Thymus (tissue), 11 donors: ENCODE measurements at regions not wholly inside any gene's neighbourhood (a gene's known extent, or its start where the extent isn't known, plus 50 kb on each side); places are given as distances from the start of the nearest gene placed in this dataset.

ENCODE experiments used
- DNase-seq, 9 donors: peaks; one replicate each; pipeline ENCODE4 v3.0.0-alpha.2; 2013; ENCODE audit warnings: low spot score in 9 of 9, low read depth in 6 of 9, missing footprints in 1 of 9
- H3K27ac ChIP-seq, 2 donors: one replicate each; pipeline ENCODE4 v1.5.1; 2013; ENCODE audit warnings: control low read depth in 1 of 2, low read depth in 1 of 2, low read length in 1 of 2, mild to moderate bottlenecking in 1 of 2, moderate library complexity in 1 of 2
- H3K27me3 ChIP-seq, 2 donors: one replicate each; pipeline ENCODE4 v1.5.1; 2013; ENCODE audit warnings: low read length in 1 of 2; ENCODE audit not compliant: control insufficient read depth in 2 of 2, insufficient read depth in 1 of 2
- H3K36me3 ChIP-seq, 2 donors: one replicate each; pipeline ENCODE4 v1.5.1; 2013; ENCODE audit warnings: low read length in 1 of 2, mild to moderate bottlenecking in 1 of 2, moderate library complexity in 1 of 2; ENCODE audit not compliant: control insufficient read depth in 2 of 2, insufficient read depth in 2 of 2
- H3K4me1 ChIP-seq, 2 donors: one replicate each; pipeline ENCODE4 v1.5.1; 2013; ENCODE audit warnings: low read length in 2 of 2; ENCODE audit not compliant: control insufficient read depth in 2 of 2, insufficient read depth in 2 of 2
- H3K4me3 ChIP-seq, 2 donors: one replicate each; pipeline ENCODE4 v1.5.1; 2013; ENCODE audit warnings: low read length in 2 of 2, control low read depth in 1 of 2, mild to moderate bottlenecking in 1 of 2
- H3K9me3 ChIP-seq, 2 donors: one replicate each; pipeline ENCODE4 v1.5.1; 2013; ENCODE audit warnings: low read length in 1 of 2, mild to moderate bottlenecking in 1 of 2; ENCODE audit not compliant: control insufficient read depth in 2 of 2, insufficient read depth in 1 of 2
- WGBS: extraction: QIAGEN DNeasy Blood & Tissue Kit; methylation state at CpG from one replicate; pipeline ENCODE4 v1.1.7; 2013; 5-methylcytosine and 5-hydroxymethylcytosine counted together
- donor health status: healthy.

- H3K36me3 ChIP-seq, result no peaks in the 10 kb centered on the region
- DNase-seq, result no peak
- no peak overlapping the region for H3K4me3 ChIP-seq
- H3K27ac ChIP-seq, result no peak overlapping the region
- peaks cover 0 to 5% of the 10 kb centered on the region in 2 donors for H3K27me3 ChIP-seq
- 92% methylated on average over 1 of the region's 1 CpG for WGBS
- no peaks in the 10 kb centered on the region for H3K4me1 ChIP-seq
- no peaks in the 10 kb centered on the region for H3K9me3 ChIP-seq
These were observed 174.3 kb downstream of the EMX2 start for GRCh38 chr10:117716889-117717288.

GRCh38 chr10:117718986-117719920 lies 176.7 kb downstream of the EMX2 start:
- H3K9me3 ChIP-seq, result no peaks in the 10 kb centered on the region
- no peak overlapping the region for H3K4me3 ChIP-seq
- H3K27me3 ChIP-seq, result peaks cover 0 to 5% of the 10 kb centered on the region in 2 donors
- H3K36me3 ChIP-seq, result no peaks in the 10 kb centered on the region
- DNase-seq, result no peak
- no peak overlapping the region for H3K27ac ChIP-seq
- H3K4me1 ChIP-seq, result no peaks in the 10 kb centered on the region
- 60% methylated on average over 9 of the region's 9 CpGs for WGBS

- Histone ChIP-seq H3K36me3 (no peaks in the 10 kb centered on the region), H3K4me3 (no peak overlapping the region), H3K9me3 (no peaks in the 10 kb centered on the region), H3K27ac (no peak overlapping the region), H3K27me3 (peaks cover 0 to 5% of the 10 kb centered on the region in 2 donors), H3K4me1 (no peaks in the 10 kb centered on the region)
- no peak for DNase-seq
- WGBS, result 55% methylated on average over 21 of the region's 21 CpGs
These were observed 178.6 kb downstream of the EMX2 start for GRCh38 chr10:117720931-117721835.

- H3K4me1 ChIP-seq, result no peaks in the 10 kb centered on the region
- no peaks in the 10 kb centered on the region for H3K36me3 ChIP-seq
- DNase-seq, result no peak
- peaks cover 0 to 5% of the 10 kb centered on the region in 2 donors for H3K27me3 ChIP-seq
- no peaks in the 10 kb centered on the region for H3K9me3 ChIP-seq
- WGBS, result 82% methylated on average over 5 of the region's 5 CpGs
- H3K4me3 ChIP-seq, result no peak overlapping the region
- no peak overlapping the region for H3K27ac ChIP-seq
These were observed 179.3 kb downstream of the EMX2 start for GRCh38 chr10:117721873-117722272.

GRCh38 chr10:117723343-117723742 lies 180.8 kb downstream of the EMX2 start:
- peaks cover 0 to 5% of the 10 kb centered on the region in 2 donors for H3K27me3 ChIP-seq
- WGBS, result 79% methylated on average over 4 of the region's 4 CpGs
- H3K9me3 ChIP-seq, result no peaks in the 10 kb centered on the region
- H3K4me3 ChIP-seq, result no peak overlapping the region
- H3K36me3 ChIP-seq, result no peaks in the 10 kb centered on the region
- no peak for DNase-seq
- no peaks in the 10 kb centered on the region for H3K4me1 ChIP-seq
- no peak overlapping the region for H3K27ac ChIP-seq

- H3K4me1 ChIP-seq, result no peaks in the 10 kb centered on the region
- no peak overlapping the region for H3K4me3 ChIP-seq
- H3K27ac ChIP-seq, result no peak overlapping the region
- H3K36me3 ChIP-seq, result no peaks in the 10 kb centered on the region
- WGBS, result 80% methylated on average over 3 of the region's 3 CpGs
- H3K9me3 ChIP-seq, result no peaks in the 10 kb centered on the region
- H3K27me3 ChIP-seq, result peaks cover 0 to 5% of the 10 kb centered on the region in 2 donors
- DNase-seq, result no peak
These were observed 183.4 kb downstream of the EMX2 start for GRCh38 chr10:117725993-117726392.

- H3K9me3 ChIP-seq, result no peaks in the 10 kb centered on the region
These were observed 184.2 kb downstream of the EMX2 start for GRCh38 chr10:117726596-117727295.

GRCh38 chr10:117727421-117727820 lies 184.9 kb downstream of the EMX2 start:
- H3K27ac ChIP-seq, result no peak overlapping the region
- 89% methylated on average over 4 of the region's 4 CpGs for WGBS
- H3K4me3 ChIP-seq, result no peak overlapping the region
- H3K9me3 ChIP-seq, result no peaks in the 10 kb centered on the region
- no peaks in the 10 kb centered on the region for H3K4me1 ChIP-seq
- DNase-seq, result no peak
- H3K36me3 ChIP-seq, result no peaks in the 10 kb centered on the region
- H3K27me3 ChIP-seq, result peaks cover 2 to 8% of the 10 kb centered on the region in 2 donors

More at GRCh38 chr10:117726596-117727295, 184.2 kb downstream of the EMX2 start:
- Histone ChIP-seq H3K27ac (no peak overlapping the region), H3K4me3 (no peak overlapping the region), H3K4me1 (no peaks in the 10 kb centered on the region), H3K27me3 (peaks cover 0 to 4% of the 10 kb centered on the region in 2 donors), H3K36me3 (no peaks in the 10 kb centered on the region)
- WGBS, result 84% methylated on average over 2 of the region's 2 CpGs
- DNase-seq, result no peak
